ENCODE measurements at regions not wholly inside any gene's neighbourhood (a gene's known extent, or its start where the extent isn't known, plus 50 kb on each side); places are given as distances from the start of the nearest gene placed in this dataset.

DNA sequence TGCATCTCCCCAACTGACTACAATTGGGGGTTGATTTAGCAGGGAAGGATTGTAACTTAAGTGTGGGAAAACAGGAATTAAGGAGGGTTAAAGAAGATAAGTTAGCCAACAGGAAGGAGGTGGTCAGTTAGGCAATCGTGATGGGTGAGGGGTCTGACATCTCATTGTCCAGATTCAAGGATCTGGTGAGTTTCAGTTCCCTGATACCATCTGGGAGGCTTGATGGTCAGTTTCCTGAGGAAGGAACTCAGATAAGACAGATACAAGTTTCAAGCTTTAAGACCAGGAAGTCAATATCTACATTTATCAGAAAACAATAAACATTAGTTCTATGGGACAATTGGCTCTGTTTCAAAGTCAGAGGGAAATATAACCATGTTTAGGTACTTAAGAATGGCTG, 601.8 kb downstream of the SLITRK6 start:
- in situ Hi-C loops (cut with MboI), result no loop called here
- no peak overlapping the region for H3K4me3 ChIP-seq
- H3K27me3 ChIP-seq (replicated peaks; ENCODE audit: insufficient read depth), result no peaks in the 10 kb centered on the region
- H3K9ac ChIP-seq, result no peak overlapping the region
- H3K79me2 ChIP-seq (ENCODE audit: insufficient read depth), result no peaks in the 10 kb centered on the region
- TF ChIP-seq EZH2phosphoT487 (IDR thresholded peaks at IDR 0.05; ENCODE audit: insufficient read depth, low read depth) (no peak), EZH2 (IDR thresholded peaks at IDR 0.05; ENCODE audit: insufficient read depth, poor library complexity, severe bottlenecking) (no peak)
- WGBS, 2 experiments (ENCODE audit: low coverage in 1 of 2, low lambda C conversion rate in 2 of 2, missing lambda C conversion rate in 2 of 2), result 25 to 27% methylated on average over 1 of the region's 1 CpG
- no peak overlapping the region for H3K4me2 ChIP-seq (ENCODE audit: unreplicated experiment)
- DNase-seq, result no peak
- no peaks in the 10 kb centered on the region for H3K9me2 ChIP-seq (ENCODE audit: insufficient read depth)
- H3F3A ChIP-seq (ENCODE audit: insufficient read depth), result no peaks in the 10 kb centered on the region
- H3K27ac ChIP-seq, result no peak overlapping the region
- no peaks in the 10 kb centered on the region for H3K36me3 ChIP-seq (ENCODE audit: low read depth)
- no peaks in the 10 kb centered on the region for H3K4me1 ChIP-seq (ENCODE audit: insufficient read depth)
- no peak overlapping the region for H2AFZ ChIP-seq
- H3K9me3 ChIP-seq (ENCODE audit: low read depth), result no peaks in the 10 kb centered on the region
- H4K20me1 ChIP-seq (ENCODE audit: insufficient read depth), result no peaks in the 10 kb centered on the region

DNA sequence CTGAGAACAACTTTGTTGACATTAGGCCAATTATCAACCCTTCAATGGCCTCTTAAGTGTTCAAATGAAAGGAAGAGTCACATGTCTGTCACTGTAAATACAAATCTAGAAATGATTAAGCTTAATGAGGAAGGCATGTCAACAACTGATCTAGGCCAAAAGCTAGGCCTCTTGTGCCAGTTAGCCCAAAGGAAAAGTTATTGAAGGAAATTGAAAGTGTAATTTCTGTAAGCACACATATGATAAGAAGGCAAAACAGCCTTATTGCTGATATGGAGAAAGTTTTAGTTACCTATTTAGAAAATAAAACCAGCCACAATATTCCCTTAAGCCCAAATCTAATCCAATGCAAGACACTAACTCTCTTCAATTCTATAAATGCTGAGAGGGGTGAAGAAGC, 604.7 kb downstream of the SLITRK6 start:
- no peak for TF ChIP-seq EZH2phosphoT487 (IDR thresholded peaks at IDR 0.05; ENCODE audit: insufficient read depth, low read depth)
- TF ChIP-seq EZH2 (IDR thresholded peaks at IDR 0.05; ENCODE audit: insufficient read depth, poor library complexity, severe bottlenecking), result no peak
- Histone ChIP-seq H2AFZ (no peak overlapping the region), H3K9ac (no peak overlapping the region), H4K20me1 (ENCODE audit: insufficient read depth) (no peaks in the 10 kb centered on the region), H3F3A (ENCODE audit: insufficient read depth) (no peaks in the 10 kb centered on the region), H3K36me3 (ENCODE audit: low read depth) (no peaks in the 10 kb centered on the region), H3K9me3 (ENCODE audit: low read depth) (no peaks in the 10 kb centered on the region), H3K9me2 (ENCODE audit: insufficient read depth) (no peaks in the 10 kb centered on the region), H3K27me3 (replicated peaks; ENCODE audit: insufficient read depth) (no peaks in the 10 kb centered on the region), H3K27ac (no peak overlapping the region), H3K4me1 (ENCODE audit: insufficient read depth) (no peaks in the 10 kb centered on the region), H3K79me2 (ENCODE audit: insufficient read depth) (no peaks in the 10 kb centered on the region), H3K4me2 (ENCODE audit: unreplicated experiment) (no peak overlapping the region), H3K4me3 (no peak overlapping the region)
- no peak for DNase-seq
- in situ Hi-C loops (cut with MboI), result no loop called here

DNA sequence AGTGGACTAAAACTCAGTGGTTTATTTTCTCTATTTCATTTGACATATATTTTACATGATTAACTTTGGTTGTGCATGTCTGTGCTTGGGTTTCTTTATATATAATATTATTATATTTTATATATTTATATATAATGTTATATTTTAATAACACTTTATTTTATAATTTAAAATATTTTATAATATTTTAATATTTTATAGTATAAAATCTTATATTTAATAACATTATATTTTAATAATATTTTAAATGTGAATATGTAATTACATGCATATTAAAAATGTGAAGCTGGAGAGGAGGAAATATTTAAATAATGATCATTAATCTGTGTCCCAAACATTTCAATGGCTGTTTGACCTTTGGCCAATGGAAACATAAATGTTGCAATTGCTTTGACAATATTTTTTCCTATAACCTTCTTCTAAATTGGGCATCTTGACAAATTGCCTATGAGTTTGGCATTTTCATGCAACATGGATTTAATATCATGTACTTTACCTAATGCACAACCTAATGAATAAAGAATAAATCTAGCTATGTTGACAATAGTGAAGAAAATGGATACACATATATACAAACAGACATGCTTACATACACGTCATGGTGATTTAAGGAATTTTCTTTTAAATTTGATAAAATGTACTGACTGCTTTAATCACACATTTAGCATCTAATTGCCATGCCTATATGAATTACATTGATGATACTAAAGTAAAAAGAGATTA, 607.1 kb downstream of the SLITRK6 start:
- Histone ChIP-seq H4K20me1 (ENCODE audit: insufficient read depth) (no peaks in the 10 kb centered on the region), H3K9me2 (ENCODE audit: insufficient read depth) (no peaks in the 10 kb centered on the region), H3K4me3 (no peak overlapping the region), H2AFZ (no peak overlapping the region), H3K27ac (no peak overlapping the region), H3K4me1 (ENCODE audit: insufficient read depth) (no peaks in the 10 kb centered on the region), H3K9me3 (ENCODE audit: low read depth) (no peaks in the 10 kb centered on the region), H3K4me2 (ENCODE audit: unreplicated experiment) (no peak overlapping the region), H3K9ac (no peak overlapping the region), H3K27me3 (replicated peaks; ENCODE audit: insufficient read depth) (no peaks in the 10 kb centered on the region), H3K79me2 (ENCODE audit: insufficient read depth) (no peaks in the 10 kb centered on the region), H3K36me3 (ENCODE audit: low read depth) (no peaks in the 10 kb centered on the region), H3F3A (ENCODE audit: insufficient read depth) (no peaks in the 10 kb centered on the region)
- DNase-seq, result no peak
- TF ChIP-seq EZH2phosphoT487 (IDR thresholded peaks at IDR 0.05; ENCODE audit: insufficient read depth, low read depth) (no peak), EZH2 (IDR thresholded peaks at IDR 0.05; ENCODE audit: insufficient read depth, poor library complexity, severe bottlenecking) (no peak)
- 9 to 24% methylated on average over 1 of the region's 1 CpG for WGBS, 2 experiments (ENCODE audit: low coverage in 1 of 2, low lambda C conversion rate in 2 of 2, missing lambda C conversion rate in 2 of 2)
- in situ Hi-C loops (cut with MboI), result no loop called here

DNA sequence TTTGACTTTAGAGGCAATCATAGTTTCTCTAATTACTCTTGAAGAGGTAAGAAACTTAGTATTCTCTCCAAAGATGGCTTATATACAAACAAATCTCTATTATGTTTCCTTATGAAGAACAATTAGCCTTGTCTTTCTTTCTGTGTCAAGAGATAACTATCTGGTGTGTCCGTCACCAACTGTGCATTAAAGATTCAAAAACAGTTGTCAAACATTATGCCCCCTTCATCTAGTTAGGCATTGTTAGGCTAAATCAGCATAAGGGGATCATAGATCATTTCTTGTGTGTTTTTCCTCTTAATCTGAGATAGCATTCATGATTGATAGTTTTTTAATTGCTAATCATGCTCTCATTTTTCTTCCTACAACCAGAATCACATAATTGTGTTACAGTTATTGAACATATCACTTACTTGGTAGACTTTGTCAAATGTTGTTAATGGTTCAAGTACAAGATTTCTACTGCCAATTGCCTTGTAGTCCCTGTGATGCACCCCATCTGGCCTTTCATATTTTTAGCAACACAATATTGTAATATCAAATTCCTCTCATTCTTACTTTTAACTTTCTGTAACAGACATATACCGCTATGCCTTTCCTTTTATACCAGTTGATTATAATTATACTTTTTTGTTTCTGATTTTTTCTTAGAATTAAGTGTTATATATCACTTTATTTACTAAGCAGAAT, 612.7 kb downstream of the SLITRK6 start:
- H3K9me3 ChIP-seq (ENCODE audit: low read depth), result no peaks in the 10 kb centered on the region
- no peak overlapping the region for H3K9ac ChIP-seq
- no peaks in the 10 kb centered on the region for H3K27me3 ChIP-seq (replicated peaks; ENCODE audit: insufficient read depth)
- no peaks in the 10 kb centered on the region for H3K4me1 ChIP-seq (ENCODE audit: insufficient read depth)
- H3F3A ChIP-seq (ENCODE audit: insufficient read depth), result no peaks in the 10 kb centered on the region
- no peak overlapping the region for H3K4me2 ChIP-seq (ENCODE audit: unreplicated experiment)
- H3K27ac ChIP-seq, result no peak overlapping the region
- H3K79me2 ChIP-seq (ENCODE audit: insufficient read depth), result no peaks in the 10 kb centered on the region
- no peaks in the 10 kb centered on the region for H4K20me1 ChIP-seq (ENCODE audit: insufficient read depth)
- WGBS, 2 experiments (ENCODE audit: low coverage in 1 of 2, low lambda C conversion rate in 2 of 2, missing lambda C conversion rate in 2 of 2), result 10 to 11% methylated on average over 2 of the region's 2 CpGs
- no peaks in the 10 kb centered on the region for H3K36me3 ChIP-seq (ENCODE audit: low read depth)
- DNase-seq, result no peak
- in situ Hi-C loops (cut with MboI), result no loop called here
- no peak overlapping the region for H3K4me3 ChIP-seq
- H2AFZ ChIP-seq, result no peak overlapping the region
- H3K9me2 ChIP-seq (ENCODE audit: insufficient read depth), result no peaks in the 10 kb centered on the region
- TF ChIP-seq EZH2phosphoT487 (IDR thresholded peaks at IDR 0.05; ENCODE audit: insufficient read depth, low read depth) (no peak), EZH2 (IDR thresholded peaks at IDR 0.05; ENCODE audit: insufficient read depth, poor library complexity, severe bottlenecking) (no peak)
